ENCODE measurements at regions not wholly inside any gene's neighbourhood (a gene's known extent, or its start where the extent isn't known, plus 50 kb on each side); places are given as distances from the start of the nearest gene placed in this dataset.

DNA sequence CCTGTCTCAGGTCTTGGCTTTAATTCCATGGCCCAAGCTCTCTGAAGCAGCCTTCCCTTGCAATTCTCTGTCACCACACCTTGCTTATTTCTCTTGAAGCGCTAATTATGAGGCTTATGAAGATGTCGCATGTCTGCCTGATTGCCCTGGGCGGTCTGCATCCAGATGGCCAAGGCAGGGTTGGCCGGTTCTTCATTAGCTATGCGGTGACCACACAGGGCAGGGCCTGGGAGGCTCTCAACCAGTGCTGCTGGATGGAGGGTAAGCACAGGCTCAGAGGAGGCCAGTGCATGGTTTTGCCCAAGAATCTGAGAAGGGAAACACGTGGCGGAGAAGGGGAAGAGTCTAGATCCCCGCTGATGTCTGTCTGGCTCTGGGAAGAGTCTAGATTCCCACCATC, 528.7 kb downstream of the CDH26 start:
- TF ChIP-seq, protein P1, sequence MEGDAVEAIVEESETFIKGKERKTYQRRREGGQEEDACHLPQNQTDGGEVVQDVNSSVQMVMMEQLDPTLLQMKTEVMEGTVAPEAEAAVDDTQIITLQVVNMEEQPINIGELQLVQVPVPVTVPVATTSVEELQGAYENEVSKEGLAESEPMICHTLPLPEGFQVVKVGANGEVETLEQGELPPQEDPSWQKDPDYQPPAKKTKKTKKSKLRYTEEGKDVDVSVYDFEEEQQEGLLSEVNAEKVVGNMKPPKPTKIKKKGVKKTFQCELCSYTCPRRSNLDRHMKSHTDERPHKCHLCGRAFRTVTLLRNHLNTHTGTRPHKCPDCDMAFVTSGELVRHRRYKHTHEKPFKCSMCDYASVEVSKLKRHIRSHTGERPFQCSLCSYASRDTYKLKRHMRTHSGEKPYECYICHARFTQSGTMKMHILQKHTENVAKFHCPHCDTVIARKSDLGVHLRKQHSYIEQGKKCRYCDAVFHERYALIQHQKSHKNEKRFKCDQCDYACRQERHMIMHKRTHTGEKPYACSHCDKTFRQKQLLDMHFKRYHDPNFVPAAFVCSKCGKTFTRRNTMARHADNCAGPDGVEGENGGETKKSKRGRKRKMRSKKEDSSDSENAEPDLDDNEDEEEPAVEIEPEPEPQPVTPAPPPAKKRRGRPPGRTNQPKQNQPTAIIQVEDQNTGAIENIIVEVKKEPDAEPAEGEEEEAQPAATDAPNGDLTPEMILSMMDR (IDR thresholded peaks at IDR 0.05; ENCODE audit: insufficient read depth, low read length, poor library complexity, severe bottlenecking): no peak
- TF ChIP-seq EZH2phosphoT487 (conservative IDR thresholded peaks at IDR 0.05; ENCODE audit: low read length): no peak
